Lung (tissue), 11 donors: ENCODE measurements at regions not wholly inside any gene's neighbourhood (a gene's known extent, or its start where the extent isn't known, plus 50 kb on each side); places are given as distances from the start of the nearest gene placed in this dataset.

Source experiments
- ATAC-seq: fragments of 200-7000 bp; cut with Tn5 transposase; one replicate; pipeline ENCODE4 v1.9.1; 2020; ENCODE audit warnings: moderate number of reproducible peaks; ENCODE audit not compliant: insufficient read depth, low FRiP score
- DNase-seq, 3 donors: peaks; one replicate each; pipeline ENCODE4 v3.0.0-alpha.2; 2013 to 2017
- H3K27ac ChIP-seq, 2 donors: one replicate each; pipeline ENCODE4 v1.5.1; 2013; ENCODE audit warnings: mild to moderate bottlenecking in 2 of 2, moderate library complexity in 2 of 2, control low read depth in 1 of 2, inconsistent platforms in 1 of 2, low read depth in 1 of 2, low read length in 1 of 2
- H3K27me3 ChIP-seq, 3 donors: one replicate each; pipeline ENCODE4 v1.5.1; 2013; ENCODE audit warnings: low read length in 2 of 3; ENCODE audit not compliant: control insufficient read depth in 3 of 3, insufficient read depth in 3 of 3
- H3K36me3 ChIP-seq, 4 donors: one replicate each; pipeline ENCODE4 v1.5.1; 2013; ENCODE audit warnings: low read length in 4 of 4, mild to moderate bottlenecking in 1 of 4, moderate library complexity in 1 of 4; ENCODE audit not compliant: control insufficient read depth in 4 of 4, insufficient read depth in 4 of 4
- H3K4me1 ChIP-seq, 5 donors: one replicate each; pipeline ENCODE4 v1.5.1; 2013; ENCODE audit warnings: low read length in 5 of 5, mild to moderate bottlenecking in 2 of 5, moderate library complexity in 1 of 5; ENCODE audit not compliant: control insufficient read depth in 5 of 5, insufficient read depth in 5 of 5
- H3K4me3 ChIP-seq: one replicate; pipeline ENCODE4 v1.5.1; 2013; ENCODE audit warnings: mild to moderate bottlenecking, control low read depth, moderate library complexity
- H3K9ac ChIP-seq, 2 donors: one replicate each; pipeline ENCODE4 v1.5.1; 2013; ENCODE audit warnings: low read length in 2 of 2, control low read depth in 1 of 2; ENCODE audit not compliant: insufficient read depth in 1 of 2
- H3K9me3 ChIP-seq, 4 donors: one replicate each; pipeline ENCODE4 v1.5.1; 2013; ENCODE audit warnings: low read length in 3 of 4, mild to moderate bottlenecking in 1 of 4, moderate library complexity in 1 of 4; ENCODE audit not compliant: control insufficient read depth in 4 of 4, insufficient read depth in 3 of 4
- WGBS, 2 donors: extraction: QIAGEN DNeasy Blood & Tissue Kit; methylation state at CpG; one replicate each; pipeline ENCODE4 v1.1.7; 2013; 5-methylcytosine and 5-hydroxymethylcytosine counted together
- TF ChIP-seq, protein P1 (sequence below): IDR thresholded peaks from 2 replicates; pipeline ENCODE4 v1.5.1; 2012; ENCODE audit warnings: mild to moderate bottlenecking; ENCODE audit errors: control extremely low read depth, extremely low read depth
- donor health status: control.
- donor health status: control.
- donor health status: Bipolar disorder and iron deficiency.
- donor health status: healthy.
- donor health status: DM: yes; HTN: yes; CAD: no.

GRCh38 chr2:49515996-49516782 lies 361.9 kb upstream of the FSHR start:
- Histone ChIP-seq H3K9me3 (peaks cover 0 to 4% (median 0%) of the 10 kb centered on the region in 4 donors), H3K27me3 (no peaks in the 10 kb centered on the region), H3K4me3 (no peak overlapping the region), H3K4me1 (no peaks in the 10 kb centered on the region), H3K36me3 (no peaks in the 10 kb centered on the region), H3K27ac (no peak overlapping the region), H3K9ac (no peak overlapping the region)
- no peak for DNase-seq
- TF ChIP-seq, protein P1, sequence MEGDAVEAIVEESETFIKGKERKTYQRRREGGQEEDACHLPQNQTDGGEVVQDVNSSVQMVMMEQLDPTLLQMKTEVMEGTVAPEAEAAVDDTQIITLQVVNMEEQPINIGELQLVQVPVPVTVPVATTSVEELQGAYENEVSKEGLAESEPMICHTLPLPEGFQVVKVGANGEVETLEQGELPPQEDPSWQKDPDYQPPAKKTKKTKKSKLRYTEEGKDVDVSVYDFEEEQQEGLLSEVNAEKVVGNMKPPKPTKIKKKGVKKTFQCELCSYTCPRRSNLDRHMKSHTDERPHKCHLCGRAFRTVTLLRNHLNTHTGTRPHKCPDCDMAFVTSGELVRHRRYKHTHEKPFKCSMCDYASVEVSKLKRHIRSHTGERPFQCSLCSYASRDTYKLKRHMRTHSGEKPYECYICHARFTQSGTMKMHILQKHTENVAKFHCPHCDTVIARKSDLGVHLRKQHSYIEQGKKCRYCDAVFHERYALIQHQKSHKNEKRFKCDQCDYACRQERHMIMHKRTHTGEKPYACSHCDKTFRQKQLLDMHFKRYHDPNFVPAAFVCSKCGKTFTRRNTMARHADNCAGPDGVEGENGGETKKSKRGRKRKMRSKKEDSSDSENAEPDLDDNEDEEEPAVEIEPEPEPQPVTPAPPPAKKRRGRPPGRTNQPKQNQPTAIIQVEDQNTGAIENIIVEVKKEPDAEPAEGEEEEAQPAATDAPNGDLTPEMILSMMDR = no peak
- 44 to 52% methylated on average over 2 of the region's 2 CpGs for WGBS, 2 donors
- ATAC-seq = no peak

GRCh38 chr2:49514201-49514600 lies 359.9 kb upstream of the FSHR start:
- no peaks in the 10 kb centered on the region for H3K36me3 ChIP-seq
- H3K4me1 ChIP-seq = no peaks in the 10 kb centered on the region
- TF ChIP-seq, protein P1 = no peak
- H3K9me3 ChIP-seq = no peaks in the 10 kb centered on the region
- H3K9ac ChIP-seq = no peak overlapping the region
- 64 to 67% methylated on average over 1 of the region's 1 CpG for WGBS, 2 donors
- no peak for ATAC-seq
- H3K27ac ChIP-seq = no peak overlapping the region
- no peaks in the 10 kb centered on the region for H3K27me3 ChIP-seq
- DNase-seq = no peak
- no peak overlapping the region for H3K4me3 ChIP-seq

GRCh38 chr2:49490710-49491109 lies 336.4 kb upstream of the FSHR start:
- no peaks in the 10 kb centered on the region for H3K27me3 ChIP-seq
- DNase-seq (peak in 1 of 3 donors; percentile 3), ATAC-seq (no peak)
- H3K9ac ChIP-seq = no peak overlapping the region
- H3K27ac ChIP-seq = no peak overlapping the region
- 53 to 65% methylated on average over 5 of the region's 5 CpGs for WGBS, 2 donors
- H3K4me3 ChIP-seq = no peak overlapping the region
- TF ChIP-seq, protein P1 = no peak
- H3K4me1 ChIP-seq = no peaks in the 10 kb centered on the region
- no peaks in the 10 kb centered on the region for H3K36me3 ChIP-seq
- no peaks in the 10 kb centered on the region for H3K9me3 ChIP-seq
